Natural killer cell (primary cell): ENCODE measurements at regions not wholly inside any gene's neighbourhood (a gene's known extent, or its start where the extent isn't known, plus 50 kb on each side); places are given as distances from the start of the nearest gene placed in this dataset.
"Not testable (repeated sequence)": the region's sequence is repeated elsewhere in the genome, so short reads cannot be mapped to it uniquely, and the experiment has no call there.

ENCODE experiments used
- ATAC-seq, 3 donors: fragments of 150-1000 bp in 2 of 3; fragments of 200-7000 bp in 1 of 3; cut with Tn5 transposase; 1 replicate in 1 of 3; 2 replicates in 2 of 3; pipeline ENCODE4 v1.10.0; 2021; ENCODE audit warnings: mild to moderate bottlenecking in 2 of 3, moderate library complexity in 2 of 3
- DNase-seq, 2 donors: peaks; one replicate each; pipeline versions ENCODE4 v3.0.0 to v3.0.0-alpha.2; 2013 to 2021; ENCODE audit warnings: mixed read lengths in 1 of 2
- H3K27ac ChIP-seq: one replicate; pipeline ENCODE4 v1.5.1; 2013; ENCODE audit warnings: mild to moderate bottlenecking, low read length
- H3K27me3 ChIP-seq: one replicate; pipeline ENCODE4 v1.6.1; 2013; ENCODE audit warnings: low read length; ENCODE audit not compliant: control insufficient read depth, insufficient read depth
- H3K36me3 ChIP-seq: one replicate; pipeline ENCODE4 v1.6.1; 2013; ENCODE audit warnings: low read length; ENCODE audit not compliant: control insufficient read depth, insufficient read depth
- H3K4me1 ChIP-seq: one replicate; pipeline ENCODE4 v1.6.1; 2013; ENCODE audit warnings: low read length; ENCODE audit not compliant: control insufficient read depth, insufficient read depth
- H3K4me3 ChIP-seq: one replicate; pipeline ENCODE4 v1.5.1; 2013; ENCODE audit warnings: low read length
- H3K9me3 ChIP-seq: one replicate; pipeline ENCODE4 v1.6.1; 2013; ENCODE audit warnings: low read length; ENCODE audit not compliant: control insufficient read depth, insufficient read depth
- H3K27ac Mint-ChIP-seq, 2 donors: one replicate each; pipeline ENCODE4 v1.8.0; 2022; ENCODE audit warnings: mild to moderate bottlenecking in 2 of 2, mixed read lengths in 2 of 2, moderate library complexity in 1 of 2
- H3K27me3 Mint-ChIP-seq, 2 donors: one replicate each; pipeline ENCODE4 v1.8.0; 2022; ENCODE audit warnings: low read depth in 2 of 2, mixed read lengths in 2 of 2
- H3K36me3 Mint-ChIP-seq: one replicate; pipeline ENCODE4 v1.8.0; 2022; ENCODE audit warnings: mixed read lengths
- H3K4me1 Mint-ChIP-seq, 2 donors: one replicate each; pipeline ENCODE4 v1.8.0; 2022; ENCODE audit warnings: mixed read lengths in 2 of 2
- H3K4me3 Mint-ChIP-seq: one replicate; pipeline ENCODE4 v1.8.0; 2022; ENCODE audit warnings: mild to moderate bottlenecking, moderate library complexity, mixed read lengths
- H3K9me3 Mint-ChIP-seq, 2 donors: one replicate each; pipeline ENCODE4 v1.8.0; 2022; ENCODE audit warnings: mixed read lengths in 2 of 2
- CTCF ChIP-seq: fragments of 200-600 bp; IDR thresholded peaks from one replicate; pipeline ENCODE4 v1.8.0; 2022; ENCODE audit warnings: antibody characterized with exemption
- WGBS: methylation state at CpG from one replicate; pipeline ENCODE4 v1.1.7; 2013; ENCODE audit warnings: missing lambda C conversion rate; ENCODE audit not compliant: insufficient coverage; 5-methylcytosine and 5-hydroxymethylcytosine counted together
- intact Hi-C: fragments of 100-400 bp; cut with micrococcal nuclease; formaldehyde crosslinking; loops from one replicate; pipeline ENCODE4 v1.14.2; 2022

- H3K9me3 Mint-ChIP-seq, result peaks cover 0 to 4% of the 10 kb centered on the region in 2 donors
- H3K4me1 Mint-ChIP-seq, result no peaks in the 10 kb centered on the region
- no peaks in the 10 kb centered on the region for H3K36me3 ChIP-seq
- no peak for TF ChIP-seq CTCF
- 88% methylated on average over 5 of the region's 5 CpGs for WGBS
- intact Hi-C loops, result no loop called here
- peaks cover 0 to 3% of the 10 kb centered on the region in 2 donors for H3K27me3 Mint-ChIP-seq
- H3K4me3 ChIP-seq, result no peak overlapping the region
- H3K27ac ChIP-seq, result no peak overlapping the region
- H3K9me3 ChIP-seq, result no peaks in the 10 kb centered on the region
- H3K4me1 ChIP-seq, result no peaks in the 10 kb centered on the region
- H3K27me3 ChIP-seq, result no peaks in the 10 kb centered on the region
- no peak overlapping the region for H3K4me3 Mint-ChIP-seq
- ATAC-seq (no peak), DNase-seq (no peak)
- H3K36me3 Mint-ChIP-seq, result peaks cover 9% of the 10 kb centered on the region
- H3K27ac Mint-ChIP-seq, result no peak overlapping the region
These were observed 211.9 kb upstream of the PRICKLE2 start for GRCh38 chr3:64437131-64437530.

GRCh38 chr3:64435023-64435422, 209.8 kb upstream of the PRICKLE2 start:
- H3K27me3 ChIP-seq, H3K4me3 Mint-ChIP-seq, H3K4me1 Mint-ChIP-seq, H3K27ac Mint-ChIP-seq, H3K4me3 ChIP-seq, H3K9me3 ChIP-seq, ATAC-seq, H3K27ac ChIP-seq, H3K36me3 Mint-ChIP-seq, intact Hi-C loops, DNase-seq, H3K36me3 ChIP-seq, H3K27me3 Mint-ChIP-seq, H3K9me3 Mint-ChIP-seq, H3K4me1 ChIP-seq: not testable (repeated sequence)
- WGBS, result 86% methylated on average over 2 of the region's 2 CpGs

GRCh38 chr3:64432870-64433269, 207.6 kb upstream of the PRICKLE2 start:
- Mint-ChIP-seq H3K4me3 (no peak overlapping the region), H3K27ac (no peak overlapping the region), H3K4me1 (no peaks in the 10 kb centered on the region), H3K9me3 (peaks cover 6 to 7% of the 10 kb centered on the region in 2 donors), H3K36me3 (peaks cover 9% of the 10 kb centered on the region), H3K27me3 (no peaks in the 10 kb centered on the region)
- no peaks in the 10 kb centered on the region for H3K27me3 ChIP-seq
- TF ChIP-seq CTCF, result no peak
- H3K4me3 ChIP-seq, result no peak overlapping the region
- 82% methylated on average over 3 of the region's 3 CpGs for WGBS
- ATAC-seq (no peak), DNase-seq (no peak)
- no peaks in the 10 kb centered on the region for H3K9me3 ChIP-seq
- no peak overlapping the region for H3K27ac ChIP-seq
- intact Hi-C loops, result no loop called here
- H3K4me1 ChIP-seq, result no peaks in the 10 kb centered on the region
- H3K36me3 ChIP-seq, result no peaks in the 10 kb centered on the region

- TF ChIP-seq CTCF, result no peak
- H3K27me3 Mint-ChIP-seq, result no peaks in the 10 kb centered on the region
- no peaks in the 10 kb centered on the region for H3K36me3 ChIP-seq
- intact Hi-C loops, result no loop called here
- no peak overlapping the region for H3K27ac Mint-ChIP-seq
- no peaks in the 10 kb centered on the region for H3K27me3 ChIP-seq
- no peak overlapping the region for H3K4me3 ChIP-seq
- H3K4me1 Mint-ChIP-seq, result no peaks in the 10 kb centered on the region
- 60% methylated on average over 6 of the region's 6 CpGs for WGBS
- no peaks in the 10 kb centered on the region for H3K4me1 ChIP-seq
- DNase-seq (no peak), ATAC-seq (no peak)
- H3K9me3 Mint-ChIP-seq, result peaks cover 6 to 7% of the 10 kb centered on the region in 2 donors
- peaks cover 9% of the 10 kb centered on the region for H3K36me3 Mint-ChIP-seq
- no peak overlapping the region for H3K27ac ChIP-seq
- H3K4me3 Mint-ChIP-seq, result no peak overlapping the region
- H3K9me3 ChIP-seq, result no peaks in the 10 kb centered on the region
These were observed 206.3 kb upstream of the PRICKLE2 start for GRCh38 chr3:64431526-64432091.
